BJ (cell line): ENCODE measurements at regions not wholly inside any gene's neighbourhood (a gene's known extent, or its start where the extent isn't known, plus 50 kb on each side); places are given as distances from the start of the nearest gene placed in this dataset.

Experiments
- CTCF ChIA-PET: fragments of 350-600 bp; formaldehyde crosslinking; extraction: SDS; loops from one replicate; lab custom pipeline; 2021; ENCODE audit warnings: antibody characterized with exemption, inconsistent platforms; lab: Yijun Ruan, JAX
- POLR2A ChIA-PET: fragments of 300-600 bp; sonication (Branson Sonifier 250); formaldehyde crosslinking; extraction: SDS; loops from one replicate; lab custom pipeline; 2021; ENCODE audit warnings: antibody characterized with exemption; lab: Charles Lee
- DNase-seq: peaks from one replicate; pipeline ENCODE4 v3.0.0-alpha.2; 2011; ENCODE audit warnings: low read depth
- H3K27me3 ChIP-seq: 2 replicates; pipeline ENCODE4 v1.6.0; 2011; ENCODE audit warnings: low read length; ENCODE audit not compliant: control insufficient read depth, insufficient read depth
- H3K36me3 ChIP-seq: 2 replicates; pipeline ENCODE4 v1.5.1; 2011; ENCODE audit warnings: low read length; ENCODE audit not compliant: control insufficient read depth, insufficient read depth
- H3K4me3 ChIP-seq: 2 replicates; pipeline ENCODE4 v1.5.1; 2011; ENCODE audit warnings: low read depth, mild to moderate bottlenecking, control low read depth, low read length
- TF ChIP-seq, protein P1 (sequence below): IDR thresholded peaks from 2 replicates; pipeline ENCODE4 v1.5.1; 2011; ENCODE audit warnings: low read depth, mild to moderate bottlenecking, control low read depth, inconsistent platforms, low read length, moderate library complexity; ENCODE audit not compliant: insufficient read depth

DNA sequence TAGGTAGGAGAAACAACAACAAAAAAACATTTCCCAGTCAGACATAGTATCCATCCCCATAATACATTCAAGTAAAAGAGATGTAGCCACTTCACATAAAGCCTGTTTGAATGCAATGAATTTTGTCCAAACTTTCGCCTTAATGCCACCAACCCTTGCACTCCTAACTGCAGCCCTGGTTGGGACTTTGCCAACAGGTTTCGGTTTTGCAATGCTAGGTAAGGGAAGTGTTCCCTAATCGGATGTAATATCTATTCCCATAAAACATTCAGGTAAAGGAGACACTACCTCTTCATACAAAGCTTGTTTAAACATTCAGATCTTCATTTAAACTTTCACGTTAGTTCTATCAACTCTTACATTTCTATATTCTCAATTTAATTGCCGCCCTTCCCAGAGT is 336.1 kb downstream of the DRD1 start:
- TF ChIP-seq, protein P1, sequence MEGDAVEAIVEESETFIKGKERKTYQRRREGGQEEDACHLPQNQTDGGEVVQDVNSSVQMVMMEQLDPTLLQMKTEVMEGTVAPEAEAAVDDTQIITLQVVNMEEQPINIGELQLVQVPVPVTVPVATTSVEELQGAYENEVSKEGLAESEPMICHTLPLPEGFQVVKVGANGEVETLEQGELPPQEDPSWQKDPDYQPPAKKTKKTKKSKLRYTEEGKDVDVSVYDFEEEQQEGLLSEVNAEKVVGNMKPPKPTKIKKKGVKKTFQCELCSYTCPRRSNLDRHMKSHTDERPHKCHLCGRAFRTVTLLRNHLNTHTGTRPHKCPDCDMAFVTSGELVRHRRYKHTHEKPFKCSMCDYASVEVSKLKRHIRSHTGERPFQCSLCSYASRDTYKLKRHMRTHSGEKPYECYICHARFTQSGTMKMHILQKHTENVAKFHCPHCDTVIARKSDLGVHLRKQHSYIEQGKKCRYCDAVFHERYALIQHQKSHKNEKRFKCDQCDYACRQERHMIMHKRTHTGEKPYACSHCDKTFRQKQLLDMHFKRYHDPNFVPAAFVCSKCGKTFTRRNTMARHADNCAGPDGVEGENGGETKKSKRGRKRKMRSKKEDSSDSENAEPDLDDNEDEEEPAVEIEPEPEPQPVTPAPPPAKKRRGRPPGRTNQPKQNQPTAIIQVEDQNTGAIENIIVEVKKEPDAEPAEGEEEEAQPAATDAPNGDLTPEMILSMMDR: no peak
- POLR2A ChIA-PET: no interaction called here
- Histone ChIP-seq H3K4me3 (no peak overlapping the region), H3K36me3 (no peaks in the 10 kb centered on the region), H3K27me3 (no peaks in the 10 kb centered on the region)
- CTCF ChIA-PET: no interaction called here
- DNase-seq: no peak

DNA sequence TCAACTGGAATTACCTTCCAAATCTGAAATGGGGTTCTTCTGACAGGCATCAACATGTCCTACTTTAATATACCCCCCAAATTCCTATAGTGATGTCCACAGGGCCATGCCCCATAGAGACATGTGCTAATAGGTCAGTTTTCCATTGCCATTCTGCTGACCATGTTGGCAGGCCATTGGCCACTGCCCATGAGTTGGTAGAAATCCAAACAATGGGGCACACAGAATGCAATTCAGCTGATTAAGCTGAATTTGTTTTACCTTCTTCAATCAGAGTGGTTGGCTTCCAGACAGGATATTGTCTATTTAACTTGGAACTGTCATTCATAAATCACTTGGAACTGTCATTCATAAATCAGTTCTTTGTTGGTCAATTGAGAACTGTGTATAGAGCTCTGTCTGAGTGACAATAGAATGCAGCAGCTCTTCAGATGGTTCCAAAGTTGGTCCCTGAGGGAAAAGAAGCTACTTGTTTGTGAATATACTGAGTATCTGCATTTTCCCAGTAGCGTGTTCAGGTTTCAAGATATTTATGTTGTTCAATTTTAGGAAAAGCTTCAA is 336.9 kb downstream of the DRD1 start:
- DNase-seq: no peak
- Histone ChIP-seq H3K4me3 (no peak overlapping the region), H3K36me3 (no peaks in the 10 kb centered on the region), H3K27me3 (no peaks in the 10 kb centered on the region)
- CTCF ChIA-PET: no interaction called here
- TF ChIP-seq, protein P1: no peak
- POLR2A ChIA-PET: no interaction called here

DNA sequence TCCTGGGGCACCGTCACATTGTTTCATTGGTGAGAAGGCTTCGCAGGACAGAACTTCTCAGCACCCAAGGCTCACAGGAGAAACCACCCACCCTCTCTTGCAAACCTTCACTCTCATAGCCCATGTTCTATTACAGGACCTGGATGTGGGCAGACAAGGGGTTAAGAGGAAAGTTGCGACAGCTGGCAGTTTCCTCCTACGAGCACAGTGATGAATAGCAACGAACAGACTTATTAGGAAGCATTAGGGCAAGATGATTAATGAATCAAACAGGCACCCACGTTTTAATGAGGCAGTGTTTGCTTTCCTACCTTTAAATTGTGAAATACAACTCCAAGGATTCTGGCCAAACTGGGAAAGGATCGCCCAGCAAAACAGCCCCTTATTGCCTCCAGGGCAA is 339.3 kb downstream of the DRD1 start:
- CTCF ChIA-PET: no interaction called here
- POLR2A ChIA-PET: no interaction called here
- Histone ChIP-seq H3K27me3 (no peaks in the 10 kb centered on the region), H3K36me3 (no peaks in the 10 kb centered on the region), H3K4me3 (no peak overlapping the region)
- DNase-seq: no peak
- TF ChIP-seq, protein P1: no peak

DNA sequence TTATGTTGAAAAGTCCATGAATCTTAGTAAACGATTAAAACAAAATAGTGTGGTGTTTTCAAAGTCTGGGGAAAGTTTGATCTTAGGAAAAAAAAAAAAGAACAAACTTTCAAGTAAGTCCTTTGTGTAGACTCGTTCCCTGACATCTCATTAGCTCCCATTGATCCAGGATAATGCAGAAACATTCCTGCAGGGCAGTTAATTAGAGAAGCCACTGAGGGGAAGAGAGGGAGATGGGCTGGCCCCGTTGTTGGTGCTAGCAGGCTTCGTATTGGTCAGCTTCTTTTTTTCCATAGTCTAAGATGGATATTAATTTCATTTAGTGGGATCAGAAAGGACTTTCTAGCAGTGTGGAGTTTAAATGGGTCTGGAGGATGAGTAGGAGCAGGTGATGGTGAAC is 340.2 kb downstream of the DRD1 start:
- Histone ChIP-seq H3K4me3 (no peak overlapping the region), H3K27me3 (no peaks in the 10 kb centered on the region), H3K36me3 (no peaks in the 10 kb centered on the region)
- TF ChIP-seq, protein P1: no peak
- no peak for DNase-seq
- POLR2A ChIA-PET: no interaction called here
- CTCF ChIA-PET: no interaction called here

DNA sequence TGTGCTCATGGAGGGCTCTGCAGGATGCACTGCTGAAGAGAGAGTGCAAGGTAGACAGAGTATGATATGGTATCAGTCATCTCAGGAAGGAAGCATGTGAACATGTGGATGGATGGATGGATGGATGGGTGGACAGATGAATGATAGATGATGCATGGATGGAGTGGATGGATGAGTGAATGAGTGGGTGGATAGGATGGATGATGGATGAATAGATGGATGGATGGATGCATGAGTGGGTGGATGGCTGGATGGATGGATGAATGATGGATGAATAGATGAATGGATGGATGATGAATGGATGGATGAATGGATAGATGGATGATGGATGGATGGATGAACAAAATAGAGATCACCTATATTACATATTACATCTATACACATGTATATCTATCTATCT is 341.3 kb downstream of the DRD1 start:
- Histone ChIP-seq H3K27me3 (no peaks in the 10 kb centered on the region), H3K36me3 (no peaks in the 10 kb centered on the region), H3K4me3 (no peak overlapping the region)
- TF ChIP-seq, protein P1: no peak
- DNase-seq: no peak
- ChIA-PET POLR2A (no interaction called here), CTCF (no interaction called here)
